Naive thymus-derived CD4-positive, alpha-beta T cell (primary cell): ENCODE measurements at regions not wholly inside any gene's neighbourhood (a gene's known extent, or its start where the extent isn't known, plus 50 kb on each side); places are given as distances from the start of the nearest gene placed in this dataset.
A peak's percentile ranks its signal among the peaks of the same experiment; 100 is the strongest.
"Not testable (repeated sequence)": the region's sequence is repeated elsewhere in the genome, so short reads cannot be mapped to it uniquely, and the experiment has no call there.

Experiments used
- ATAC-seq: fragments of 150-1000 bp; cut with Tn5 transposase; 2 replicates; pipeline ENCODE4 v1.10.0; 2021; ENCODE audit warnings: mild to moderate bottlenecking, moderate library complexity
- CTCF ChIA-PET: fragments of 350-600 bp; sonication (Branson Sonifier 250); formaldehyde crosslinking; loops from one replicate; lab custom pipeline; 2021; ENCODE audit warnings: antibody characterized with exemption; lab: Charles Lee
- POLR2A ChIA-PET: fragments of 350-600 bp; sonication (Branson Sonifier 250); formaldehyde crosslinking; loops from one replicate; lab custom pipeline; 2021; ENCODE audit warnings: antibody characterized with exemption, inconsistent platforms; lab: Charles Lee
- DNase-seq, 9 donors: peaks; one replicate each; pipeline versions ENCODE4 v3.0.0 to v3.0.0-alpha.2; 2020 to 2022; ENCODE audit warnings: mixed read lengths in 1 of 9
- H3K27ac ChIP-seq: one replicate; pipeline ENCODE4 v1.7.0; 2013; ENCODE audit warnings: mild to moderate bottlenecking, low read depth, low read length, moderate library complexity
- H3K27me3 ChIP-seq, 2 donors: one replicate each; pipeline ENCODE4 v1.7.0; 2013; ENCODE audit warnings: low read length in 2 of 2, mild to moderate bottlenecking in 2 of 2, moderate library complexity in 2 of 2; ENCODE audit not compliant: control insufficient read depth in 2 of 2, insufficient read depth in 2 of 2
- H3K36me3 ChIP-seq, 3 experiments: 1 replicate in 2 of 3; 2 replicates in 1 of 3; pipeline ENCODE4 v1.7.0; 2013; ENCODE audit warnings: low read length in 3 of 3, mild to moderate bottlenecking in 3 of 3, moderate library complexity in 1 of 3; ENCODE audit not compliant: insufficient read depth in 3 of 3, control insufficient read depth in 2 of 3
- H3K4me1 ChIP-seq, 2 donors: one replicate each; pipeline ENCODE4 v1.7.0; 2013; ENCODE audit warnings: low read length in 2 of 2, mild to moderate bottlenecking in 2 of 2, moderate library complexity in 1 of 2; ENCODE audit not compliant: control insufficient read depth in 2 of 2, insufficient read depth in 2 of 2
- H3K4me3 ChIP-seq: 2 replicates; pipeline ENCODE4 v1.7.0; 2013; ENCODE audit warnings: mild to moderate bottlenecking, low read length
- H3K9me3 ChIP-seq, 3 experiments: 1 replicate in 2 of 3; 2 replicates in 1 of 3; pipeline ENCODE4 v1.7.0; 2013; ENCODE audit warnings: low read length in 3 of 3; ENCODE audit not compliant: control insufficient read depth in 2 of 3
- H3K27ac Mint-ChIP-seq, 9 donors: one replicate each; pipeline ENCODE4 v1.8.0; 2020 to 2022; ENCODE audit warnings: mixed read lengths in 9 of 9, mild to moderate bottlenecking in 8 of 9, moderate library complexity in 5 of 9, inconsistent platforms in 2 of 9
- H3K27me3 Mint-ChIP-seq, 5 donors: one replicate each; pipeline ENCODE4 v1.8.0; 2021 to 2022; ENCODE audit warnings: mixed read lengths in 5 of 5, mild to moderate bottlenecking in 1 of 5
- H3K36me3 Mint-ChIP-seq, 5 donors: one replicate each; pipeline ENCODE4 v1.8.0; 2020 to 2022; ENCODE audit warnings: mixed read lengths in 5 of 5, mild to moderate bottlenecking in 3 of 5, inconsistent platforms in 1 of 5
- H3K4me1 Mint-ChIP-seq, 7 donors: one replicate each; pipeline ENCODE4 v1.8.0; 2020 to 2022; ENCODE audit warnings: mixed read lengths in 7 of 7, mild to moderate bottlenecking in 3 of 7, inconsistent platforms in 1 of 7
- H3K4me3 Mint-ChIP-seq, 10 donors: one replicate each; pipeline ENCODE4 v1.8.0; 2020 to 2022; ENCODE audit warnings: mild to moderate bottlenecking in 10 of 10, mixed read lengths in 10 of 10, moderate library complexity in 6 of 10, inconsistent platforms in 2 of 10
- H3K9me3 Mint-ChIP-seq, 11 donors: one replicate each; pipeline ENCODE4 v1.8.0; 2020 to 2022; ENCODE audit warnings: mixed read lengths in 11 of 11, mild to moderate bottlenecking in 4 of 11, inconsistent platforms in 1 of 11, moderate library complexity in 1 of 11
- intact Hi-C, 2 donors: fragments of 100-400 bp; cut with micrococcal nuclease; formaldehyde crosslinking; loops; one replicate each; pipeline ENCODE4 v1.15.1; 2023

GRCh38 chr5:50580506-50580905, 85.9 kb upstream of the PARP8 start:
- CTCF ChIA-PET: no interaction called here
- no peak overlapping the region for H3K4me3 ChIP-seq
- ATAC-seq: no peak
- peaks cover 12 to 23% (median 17%) of the 10 kb centered on the region in 7 donors for H3K4me1 Mint-ChIP-seq
- peaks cover 0 to 12% of the 10 kb centered on the region in 2 donors for H3K4me1 ChIP-seq
- no peak overlapping the region for H3K27ac Mint-ChIP-seq
- H3K27ac ChIP-seq: no peak overlapping the region
- no peak overlapping the region for H3K4me3 Mint-ChIP-seq
- no peaks in the 10 kb centered on the region for H3K9me3 ChIP-seq
- intact Hi-C loops: no loop called here
- H3K27me3 Mint-ChIP-seq: peaks cover 0 to 6% (median 0%) of the 10 kb centered on the region in 5 donors
- H3K27me3 ChIP-seq: no peaks in the 10 kb centered on the region
- no peak for DNase-seq
- no peaks in the 10 kb centered on the region for H3K36me3 ChIP-seq
- peaks cover 0 to 31% (median 0%) of the 10 kb centered on the region in 5 donors for H3K36me3 Mint-ChIP-seq
- H3K9me3 Mint-ChIP-seq: peaks cover 0 to 20% (median 4%) of the 10 kb centered on the region in 11 donors
- POLR2A ChIA-PET: no interaction called here

GRCh38 chr5:50581845-50582244, 84.6 kb upstream of the PARP8 start:
- intact Hi-C loops, ATAC-seq, POLR2A ChIA-PET, H3K27ac ChIP-seq, DNase-seq, H3K27me3 Mint-ChIP-seq, H3K27me3 ChIP-seq, H3K4me3 Mint-ChIP-seq, H3K36me3 ChIP-seq, H3K4me3 ChIP-seq, CTCF ChIA-PET, H3K9me3 ChIP-seq, H3K27ac Mint-ChIP-seq, H3K4me1 ChIP-seq: not testable (repeated sequence)
- H3K9me3 Mint-ChIP-seq: peaks cover 0 to 22% (median 4%) of the 10 kb centered on the region in 11 donors
- peaks cover 2 to 11% (median 3%) of the 10 kb centered on the region in 7 donors for H3K4me1 Mint-ChIP-seq
- peaks cover 0 to 31% (median 0%) of the 10 kb centered on the region in 5 donors for H3K36me3 Mint-ChIP-seq

GRCh38 chr5:50582699-50583098, 83.7 kb upstream of the PARP8 start:
- H3K27ac ChIP-seq: no peak overlapping the region
- H3K4me1 ChIP-seq: no peaks in the 10 kb centered on the region
- H3K36me3 ChIP-seq: no peaks in the 10 kb centered on the region
- no peak overlapping the region for H3K4me3 ChIP-seq
- H3K4me3 Mint-ChIP-seq: no peak overlapping the region
- ChIA-PET POLR2A (no interaction called here), CTCF (no interaction called here)
- ATAC-seq (no peak), DNase-seq (no peak)
- no peaks in the 10 kb centered on the region for H3K9me3 ChIP-seq
- intact Hi-C loops: no loop called here
- no peak overlapping the region for H3K27ac Mint-ChIP-seq
- no peaks in the 10 kb centered on the region for H3K27me3 ChIP-seq
- peaks cover 0 to 31% (median 0%) of the 10 kb centered on the region in 5 donors for H3K36me3 Mint-ChIP-seq
- peaks cover 0 to 6% (median 0%) of the 10 kb centered on the region in 5 donors for H3K27me3 Mint-ChIP-seq
- peaks cover 0 to 22% (median 4%) of the 10 kb centered on the region in 11 donors for H3K9me3 Mint-ChIP-seq
- H3K4me1 Mint-ChIP-seq: peaks cover 0 to 9% (median 0%) of the 10 kb centered on the region in 7 donors

GRCh38 chr5:50583621-50584020, 82.8 kb upstream of the PARP8 start:
- H3K4me1 Mint-ChIP-seq: peaks cover 0 to 9% (median 0%) of the 10 kb centered on the region in 7 donors
- peaks cover 0 to 22% (median 0%) of the 10 kb centered on the region in 5 donors for H3K36me3 Mint-ChIP-seq
- no peaks in the 10 kb centered on the region for H3K36me3 ChIP-seq
- H3K9me3 ChIP-seq: no peaks in the 10 kb centered on the region
- ChIA-PET CTCF (no interaction called here), POLR2A (interaction anchor here (0.6 kb wide), 1 partner anchor 25 kb away, joined by 5 read pairs; no protein-coding TSS in a partner anchor)
- no peak overlapping the region for H3K4me3 ChIP-seq
- no peak for ATAC-seq
- H3K27me3 Mint-ChIP-seq: peaks cover 0 to 4% (median 0%) of the 10 kb centered on the region in 5 donors
- no peaks in the 10 kb centered on the region for H3K4me1 ChIP-seq
- no peaks in the 10 kb centered on the region for H3K27me3 ChIP-seq
- peaks cover 0 to 19% (median 4%) of the 10 kb centered on the region in 11 donors for H3K9me3 Mint-ChIP-seq
- no peak overlapping the region for H3K27ac Mint-ChIP-seq
- H3K4me3 Mint-ChIP-seq: no peak overlapping the region
- no peak overlapping the region for H3K27ac ChIP-seq
- intact Hi-C loops: no loop called here
- no peak for DNase-seq

- ATAC-seq, DNase-seq, H3K9me3 ChIP-seq, H3K9me3 Mint-ChIP-seq, H3K27me3 Mint-ChIP-seq, H3K36me3 ChIP-seq, CTCF ChIA-PET, H3K27ac ChIP-seq, H3K27me3 ChIP-seq, H3K4me3 ChIP-seq: not testable (repeated sequence)
- H3K4me1 ChIP-seq: peaks cover 24 to 36% of the 10 kb centered on the region in 2 donors
- intact Hi-C loops: loop anchor here in 1 of 2 donors (2.0 kb wide), 1 partner anchor 14 kb away; no protein-coding TSS in a partner anchor
- POLR2A ChIA-PET: interaction anchor here (1.1 kb wide), 1 partner anchor 10 kb away, joined by 3 read pairs; no protein-coding TSS in a partner anchor
- H3K4me1 Mint-ChIP-seq: peaks cover 25 to 51% (median 40%) of the 10 kb centered on the region in 7 donors
- H3K4me3 Mint-ChIP-seq: peak overlapping the region in 1 of 10 donors; percentile 8
- peaks cover 0 to 30% (median 0%) of the 10 kb centered on the region in 5 donors for H3K36me3 Mint-ChIP-seq
- H3K27ac Mint-ChIP-seq: peak overlapping the region in 2 of 9 donors; percentile 31 to 82
Observed at GRCh38 chr5:50588471-50588870, 78.0 kb upstream of the PARP8 start.

- intact Hi-C loops: loop anchor here (1.0 to 5.0 kb wide), 7 partner anchors 33 to 173 kb away; partner anchors contain the start of gene PARP8 (in 1 of the 2)
- H3K4me3 ChIP-seq: peak overlapping the region; percentile 11
- ChIA-PET POLR2A (interaction anchor here (0.6 kb wide), 1 partner anchor 15 kb away, joined by 4 read pairs; no protein-coding TSS in a partner anchor), CTCF (interaction anchor here (0.6 kb wide), 1 partner anchor 35 kb away, joined by 4 read pairs; no protein-coding TSS in a partner anchor)
- H3K4me1 ChIP-seq: peaks cover 32 to 50% of the 10 kb centered on the region in 2 donors
- ATAC-seq, H3K27ac ChIP-seq, H3K9me3 Mint-ChIP-seq, H3K27me3 ChIP-seq, DNase-seq, H3K27me3 Mint-ChIP-seq, H3K9me3 ChIP-seq, H3K36me3 ChIP-seq: not testable (repeated sequence)
- Mint-ChIP-seq H3K36me3 (peaks cover 0 to 29% (median 0%) of the 10 kb centered on the region in 5 donors), H3K4me3 (peak overlapping the region in 8 of 10 donors; percentile 20 to 70 (median 42)), H3K4me1 (peaks cover 28 to 62% (median 49%) of the 10 kb centered on the region in 7 donors), H3K27ac (peak overlapping the region; percentile 7 to 87 (median 68))
Observed at GRCh38 chr5:50590444-50591189, 75.8 kb upstream of the PARP8 start.
